Mesothelial cell of epicardium (in vitro differentiated cells): ENCODE measurements at regions not wholly inside any gene's neighbourhood (a gene's known extent, or its start where the extent isn't known, plus 50 kb on each side); places are given as distances from the start of the nearest gene placed in this dataset.
"Not testable (repeated sequence)": the region's sequence is repeated elsewhere in the genome, so short reads cannot be mapped to it uniquely, and the experiment has no call there.

Experiments used
- DNase-seq, 2 experiments: peaks; one replicate each; pipeline ENCODE4 v3.0.0; 2021; ENCODE audit warnings: low spot score in 2 of 2; ENCODE audit not compliant: unreplicated experiment in 2 of 2
- H3K27ac Mint-ChIP-seq: 2 replicates; pipeline ENCODE4 v1.8.0; 2021; ENCODE audit warnings: mixed read lengths
- H3K27me3 Mint-ChIP-seq: 2 replicates; pipeline ENCODE4 v1.8.0; 2021; ENCODE audit warnings: low read depth, mixed read lengths
- H3K36me3 Mint-ChIP-seq: 2 replicates; pipeline ENCODE4 v1.8.0; 2021; ENCODE audit warnings: mixed read lengths
- H3K4me1 Mint-ChIP-seq: 2 replicates; pipeline ENCODE4 v1.8.0; 2021; ENCODE audit warnings: mixed read lengths
- H3K4me3 Mint-ChIP-seq: 2 replicates; pipeline ENCODE4 v1.8.0; 2021; ENCODE audit warnings: mild to moderate bottlenecking, moderate library complexity, mixed read lengths
- H3K9me3 Mint-ChIP-seq: 2 replicates; pipeline ENCODE4 v1.8.0; 2021; ENCODE audit warnings: mixed read lengths
- CTCF ChIP-seq: fragments of 200-600 bp; sonication (generic); IDR thresholded peaks from one replicate; pipeline ENCODE4 v1.5.0; 2021; ENCODE audit warnings: antibody characterized with exemption; ENCODE audit not compliant: unreplicated experiment

- Mint-ChIP-seq H3K36me3 (peaks cover 20% of the 10 kb centered on the region), H3K27ac (no peak overlapping the region), H3K4me1 (peaks cover 3% of the 10 kb centered on the region), H3K4me3 (no peak overlapping the region), H3K27me3 (no peaks in the 10 kb centered on the region), H3K9me3 (peaks cover 44% of the 10 kb centered on the region)
- no peak for DNase-seq
- no peak for TF ChIP-seq CTCF
Observed at GRCh38 chr5:105865834-105866233, 1804.9 kb downstream of the EFNA5 start.

- H3K27ac Mint-ChIP-seq, H3K27me3 Mint-ChIP-seq, H3K4me3 Mint-ChIP-seq, DNase-seq, H3K36me3 Mint-ChIP-seq, H3K4me1 Mint-ChIP-seq: not testable (repeated sequence)
- H3K9me3 Mint-ChIP-seq = peaks cover 51% of the 10 kb centered on the region
Observed at GRCh38 chr5:105859350-105859749, 1811.4 kb downstream of the EFNA5 start.

- Mint-ChIP-seq H3K4me1 (peaks cover 13% of the 10 kb centered on the region), H3K36me3 (no peaks in the 10 kb centered on the region), H3K4me3 (no peak overlapping the region), H3K27ac (no peak overlapping the region), H3K9me3 (no peaks in the 10 kb centered on the region), H3K27me3 (no peaks in the 10 kb centered on the region)
- no peak for DNase-seq
- no peak for TF ChIP-seq CTCF
Observed at GRCh38 chr5:105849701-105850100, 1821.0 kb downstream of the EFNA5 start.

GRCh38 chr5:105840800-105841199, 1829.9 kb downstream of the EFNA5 start:
- Mint-ChIP-seq H3K4me1 (peaks cover 3% of the 10 kb centered on the region), H3K4me3 (no peak overlapping the region), H3K36me3 (peaks cover 2% of the 10 kb centered on the region), H3K9me3 (peaks cover 11% of the 10 kb centered on the region), H3K27me3 (no peaks in the 10 kb centered on the region), H3K27ac (no peak overlapping the region)
- DNase-seq = no peak
- TF ChIP-seq CTCF = no peak

- no peak for TF ChIP-seq CTCF
- peaks cover 11% of the 10 kb centered on the region for H3K9me3 Mint-ChIP-seq
- no peak overlapping the region for H3K27ac Mint-ChIP-seq
Observed at GRCh38 chr5:105836887-105837286, 1833.8 kb downstream of the EFNA5 start.

GRCh38 chr5:105836268-105836667, 1834.5 kb downstream of the EFNA5 start:
- peaks cover 2% of the 10 kb centered on the region for H3K36me3 Mint-ChIP-seq
- peaks cover 6% of the 10 kb centered on the region for H3K4me1 Mint-ChIP-seq
- H3K27ac Mint-ChIP-seq = no peak overlapping the region
- peaks cover 8% of the 10 kb centered on the region for H3K9me3 Mint-ChIP-seq
- no peaks in the 10 kb centered on the region for H3K27me3 Mint-ChIP-seq
- no peak for DNase-seq
- no peak overlapping the region for H3K4me3 Mint-ChIP-seq
- no peak for TF ChIP-seq CTCF

More at GRCh38 chr5:105836887-105837286, 1833.8 kb downstream of the EFNA5 start:
- peaks cover 2% of the 10 kb centered on the region for H3K36me3 Mint-ChIP-seq
- no peak for DNase-seq
- H3K4me3 Mint-ChIP-seq = no peak overlapping the region
- no peaks in the 10 kb centered on the region for H3K27me3 Mint-ChIP-seq
- H3K4me1 Mint-ChIP-seq = peaks cover 6% of the 10 kb centered on the region
